GM18507 (cell line): ENCODE measurements at regions not wholly inside any gene's neighbourhood (a gene's known extent, or its start where the extent isn't known, plus 50 kb on each side); places are given as distances from the start of the nearest gene placed in this dataset.

Experiments
- DNase-seq: peaks from one replicate; pipeline ENCODE4 v3.0.0; 2011; ENCODE audit warnings: low read depth; ENCODE audit not compliant: insufficient read length; ENCODE audit errors: extremely low spot score
- FAIRE-seq: peaks from 2 replicates; lab custom pipeline; 2011; peaks lifted over from hg19 to GRCh38; lab: Jason Lieb, UNC

DNA sequence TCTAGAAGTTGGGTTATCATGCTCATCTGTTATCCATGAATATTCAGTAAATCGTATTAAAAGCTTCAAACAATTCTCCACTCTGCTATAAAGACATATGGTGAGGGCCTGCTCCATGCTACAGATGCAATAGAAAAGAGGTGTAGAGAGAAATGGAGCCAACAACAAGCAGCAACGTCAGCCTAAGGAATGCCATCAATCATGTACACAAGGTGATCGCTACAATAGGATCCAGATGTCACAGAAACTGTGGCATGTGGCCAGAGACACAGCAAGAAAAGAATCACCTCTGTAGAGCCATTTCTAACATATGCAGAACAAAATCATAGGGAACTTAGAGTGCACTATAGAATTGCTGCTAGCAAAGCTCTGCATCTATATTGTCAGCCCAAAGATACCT lies 1188.1 kb downstream of the PCDH7 start:
- FAIRE-seq = no peak
- DNase-seq = no peak

DNA sequence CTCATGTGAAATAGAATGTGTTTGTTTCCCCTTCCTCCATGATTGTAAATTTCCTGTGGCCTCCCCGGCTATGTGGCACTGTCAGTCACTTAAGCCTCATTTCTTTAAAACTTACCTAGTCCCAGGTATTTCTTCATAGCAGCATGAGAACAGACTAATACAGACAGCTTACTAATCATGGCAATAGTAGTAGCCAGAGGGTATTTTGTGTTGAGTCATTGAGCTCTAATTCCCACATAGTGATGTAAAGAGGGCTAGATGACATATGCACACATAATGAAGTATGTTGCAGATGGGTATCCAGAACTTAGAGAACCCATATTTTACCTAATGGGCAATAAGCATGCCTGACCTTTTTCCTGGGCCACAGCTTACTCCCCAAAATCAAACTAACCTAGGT lies 1197.2 kb downstream of the PCDH7 start:
- FAIRE-seq (no peak), DNase-seq (no peak)

DNA sequence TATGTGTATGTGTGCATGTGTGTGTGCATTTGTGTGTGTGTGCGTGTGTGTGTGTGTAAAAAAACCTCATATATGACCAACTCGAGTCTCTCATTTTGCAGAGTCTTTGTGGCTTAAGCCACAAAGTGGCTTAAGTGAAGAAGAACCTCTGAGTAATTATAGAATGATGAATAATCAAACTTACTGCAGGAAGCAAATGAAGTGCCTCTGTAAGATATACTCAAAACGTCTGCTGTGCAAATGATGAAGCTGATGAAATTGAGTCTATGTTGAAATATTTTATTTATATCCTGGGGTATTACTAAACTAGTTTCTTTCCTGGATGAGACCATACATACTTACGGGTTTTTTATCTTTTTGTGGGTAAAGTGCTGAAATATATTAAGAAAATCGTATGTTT lies 1198.7 kb downstream of the PCDH7 start:
- DNase-seq (no peak), FAIRE-seq (no peak)

DNA sequence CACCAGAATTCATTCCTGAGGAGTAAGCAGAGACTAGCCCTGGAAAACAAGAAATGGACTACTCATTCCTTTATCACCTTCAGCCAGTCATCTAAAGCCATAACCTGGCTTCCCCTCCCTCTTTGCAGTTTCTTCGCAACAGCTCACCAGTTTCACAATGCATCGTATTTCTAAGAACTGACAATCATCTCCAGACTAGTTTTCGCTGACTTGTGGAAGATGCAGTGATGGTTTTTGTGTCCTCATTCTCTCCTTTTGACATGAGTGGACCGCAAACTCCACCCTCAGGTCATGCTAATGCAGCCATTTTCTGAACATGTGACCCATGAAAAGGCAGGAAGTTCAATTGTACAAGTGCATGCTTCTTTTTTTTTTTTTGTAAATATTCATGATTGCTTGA lies 1203.5 kb downstream of the PCDH7 start:
- FAIRE-seq = no peak
- DNase-seq = no peak

DNA sequence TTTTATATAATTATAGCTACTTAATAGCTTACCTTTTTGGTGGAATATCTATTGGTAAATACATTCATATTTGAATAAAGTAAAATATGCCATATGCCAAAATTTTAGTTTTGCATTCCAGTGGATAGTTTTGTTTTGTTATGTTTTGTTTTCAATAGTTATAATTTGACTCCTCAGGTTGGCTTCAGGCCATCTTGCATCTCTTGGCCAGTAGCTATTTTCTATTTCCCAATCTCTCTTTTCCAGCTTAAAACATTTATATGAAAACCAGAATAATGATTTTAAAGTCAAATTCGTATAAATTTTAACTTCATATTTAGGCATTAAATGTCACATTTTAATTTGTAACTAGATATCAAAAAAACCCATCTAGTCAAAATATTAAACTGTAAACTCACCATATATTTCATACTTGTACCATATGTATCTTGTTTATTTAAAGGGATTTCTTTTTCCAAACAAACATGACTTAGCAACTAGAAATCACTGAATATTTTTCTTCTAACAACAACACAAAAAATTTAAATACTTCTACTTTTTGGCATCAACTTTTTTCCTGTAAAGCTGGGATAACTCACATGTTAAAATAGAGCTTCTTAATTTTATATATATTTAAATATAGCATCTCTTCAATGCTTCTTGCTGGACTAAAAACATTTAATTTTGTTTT lies 1209.6 kb downstream of the PCDH7 start:
- FAIRE-seq (no peak), DNase-seq (no peak)

DNA sequence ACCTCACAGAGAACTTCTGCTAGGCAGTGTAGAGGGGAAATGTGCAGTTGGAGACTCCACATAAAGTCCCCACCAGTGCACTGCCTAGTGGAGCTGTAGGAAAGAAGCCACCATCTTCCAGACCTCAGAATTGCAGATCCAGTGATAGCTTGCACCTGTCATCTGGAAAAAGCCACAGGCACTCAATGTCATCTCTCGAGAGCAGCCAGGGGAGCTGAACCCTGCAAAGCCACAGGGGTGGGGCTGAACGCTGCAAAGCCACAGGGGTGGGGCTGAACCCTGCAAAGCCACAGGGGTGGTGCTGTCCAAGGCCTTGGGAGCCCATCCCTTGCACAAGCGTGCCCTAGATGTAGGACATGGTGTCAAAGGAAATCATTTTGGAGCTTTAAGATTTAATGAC lies 1226.3 kb downstream of the PCDH7 start:
- no peak for FAIRE-seq

DNA sequence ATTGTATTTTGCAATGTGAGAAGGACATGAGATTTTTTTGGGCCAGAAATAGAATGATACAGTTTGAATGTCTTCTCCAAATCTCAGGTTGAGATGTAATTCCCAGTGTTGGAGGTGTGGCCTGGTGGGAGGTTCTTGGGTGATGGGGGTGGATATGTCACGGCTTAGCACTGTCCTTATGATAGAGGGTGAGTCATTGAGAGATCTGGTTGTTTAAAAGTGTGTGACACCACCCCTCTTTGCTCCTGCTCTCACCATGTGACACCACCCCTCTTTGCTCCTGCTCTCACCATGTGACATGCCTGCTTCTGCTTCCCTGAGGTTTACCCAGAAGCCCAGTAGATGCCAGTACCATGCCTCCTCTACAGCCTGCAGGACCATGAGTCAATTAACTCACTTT lies 1226.9 kb downstream of the PCDH7 start:
- DNase-seq = no peak
- no peak for FAIRE-seq

More for the DNA sequence above, 1226.3 kb downstream of the PCDH7 start:
- no peak for DNase-seq

DNA sequence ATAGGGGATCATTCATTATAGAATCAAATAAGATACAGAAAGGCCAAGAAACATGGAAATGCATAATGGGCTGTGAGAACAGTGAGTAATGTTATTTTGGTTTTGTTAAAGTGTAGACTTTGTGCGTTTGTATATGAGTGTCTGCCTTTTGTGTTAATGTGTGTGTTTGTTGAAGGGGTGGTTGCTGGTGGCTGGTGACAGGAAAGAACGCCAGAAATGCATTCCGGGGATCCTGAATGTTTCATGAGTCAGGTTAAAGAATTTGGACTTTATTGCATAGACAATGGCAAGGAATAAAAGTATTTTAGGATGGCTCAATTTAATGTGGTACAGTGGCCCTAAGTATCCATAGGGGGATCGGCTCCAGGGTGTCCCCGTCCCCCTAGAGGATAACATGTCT lies 1228.9 kb downstream of the PCDH7 start:
- FAIRE-seq (no peak), DNase-seq (no peak)

DNA sequence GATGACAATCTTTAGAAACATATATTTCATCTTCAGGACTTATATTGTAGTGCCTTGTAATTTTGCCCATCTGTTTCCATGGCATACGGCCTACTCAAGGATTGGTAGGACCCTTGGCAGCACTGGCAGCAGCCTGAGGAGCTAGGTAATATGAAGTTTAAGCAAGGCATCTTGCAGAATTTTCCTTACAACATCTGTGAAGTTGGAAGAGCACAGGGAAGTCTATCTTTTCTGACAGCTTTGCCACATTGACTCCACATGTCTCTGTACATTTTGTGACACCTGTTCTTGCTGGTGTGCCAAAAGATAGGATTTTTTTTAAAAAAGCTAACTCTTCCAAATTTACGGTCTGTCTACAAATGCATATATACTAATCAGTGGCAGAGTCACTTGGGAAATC lies 1235.2 kb downstream of the PCDH7 start:
- no peak for FAIRE-seq

DNA sequence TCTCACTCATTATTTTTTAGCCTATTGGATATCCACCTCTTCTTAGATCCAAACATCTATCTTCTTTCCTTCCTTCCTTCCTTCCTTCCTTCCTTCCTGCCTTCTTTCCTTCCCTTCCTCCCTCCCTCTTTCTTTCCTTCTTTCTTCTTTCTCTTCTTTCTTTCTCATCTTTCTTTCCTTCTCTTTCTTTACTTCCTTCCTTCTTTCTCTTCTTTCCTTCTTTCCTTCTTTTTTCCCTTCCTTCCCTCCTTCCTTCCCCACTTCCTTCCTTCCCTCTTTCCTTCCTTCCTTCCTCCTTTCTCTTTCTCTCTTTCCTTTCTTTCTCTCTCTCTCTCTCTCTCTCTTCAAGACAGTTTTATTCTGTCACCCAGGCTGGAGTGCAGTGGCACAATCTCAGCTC lies 1239.8 kb downstream of the PCDH7 start:
- no peak for DNase-seq
- no peak for FAIRE-seq

More for the DNA sequence above, 1235.2 kb downstream of the PCDH7 start:
- no peak for DNase-seq

DNA sequence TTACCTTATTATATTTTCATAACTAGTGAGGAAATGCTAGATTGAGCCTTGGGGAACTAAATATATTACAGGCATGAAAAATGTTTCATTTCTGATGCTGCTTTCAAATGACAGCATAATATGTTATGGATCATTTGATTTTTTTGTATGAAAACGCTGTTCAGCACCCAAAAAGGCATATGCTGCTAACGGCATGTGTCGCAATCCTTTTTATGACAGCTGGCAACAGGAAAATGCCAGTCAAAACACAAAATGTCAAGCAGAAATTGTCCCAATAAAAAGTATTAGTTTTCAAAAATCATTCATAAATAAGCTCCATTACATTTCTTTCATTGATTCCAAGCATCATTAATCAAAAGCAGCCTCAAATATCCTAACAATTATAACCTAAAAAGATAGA lies 1244.5 kb downstream of the PCDH7 start:
- DNase-seq (no peak), FAIRE-seq (no peak)

DNA sequence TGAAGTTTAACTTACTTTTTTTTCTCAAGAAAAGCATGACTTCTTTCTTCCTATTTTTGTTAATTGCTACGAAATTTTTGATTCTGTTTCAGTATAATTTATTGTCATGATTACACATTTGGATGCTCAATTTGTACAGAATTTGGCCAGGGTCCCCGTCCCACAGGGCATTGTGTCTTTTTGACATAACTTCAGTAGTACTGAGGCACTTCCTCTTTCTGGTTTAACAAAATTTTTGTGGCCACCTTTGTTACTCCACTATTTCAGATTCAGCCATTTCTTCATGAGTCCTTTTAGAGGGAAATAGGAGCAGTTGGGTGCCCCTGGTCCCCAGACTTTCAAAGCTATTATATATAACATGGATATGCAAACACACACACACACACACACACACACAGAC lies 1248.7 kb downstream of the PCDH7 start:
- no peak for FAIRE-seq
- no peak for DNase-seq

DNA sequence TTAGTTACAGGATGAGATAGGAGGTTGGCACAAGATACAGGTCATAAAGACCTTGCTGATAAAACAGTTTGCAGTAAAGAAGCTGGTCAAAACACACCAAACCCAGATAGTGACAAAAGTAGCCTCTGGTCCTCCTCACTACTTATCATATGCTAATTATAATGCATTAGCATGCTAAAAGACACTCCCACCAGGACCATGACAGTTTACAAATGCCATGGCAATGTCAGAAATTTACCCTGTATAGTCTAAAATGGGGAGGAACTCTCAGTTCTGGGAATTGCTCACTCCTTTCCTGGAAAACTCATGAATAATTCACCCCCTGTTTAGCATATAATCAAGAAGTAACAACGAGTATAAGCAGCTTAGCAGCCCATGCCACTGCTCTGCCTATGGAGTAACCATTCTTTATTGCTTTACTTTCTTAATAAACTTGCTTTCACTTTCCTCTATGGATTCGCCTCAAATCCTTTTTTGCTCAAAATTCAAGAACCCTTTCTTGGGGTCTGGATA lies 1254.4 kb downstream of the PCDH7 start:
- DNase-seq (no peak), FAIRE-seq (no peak)

DNA sequence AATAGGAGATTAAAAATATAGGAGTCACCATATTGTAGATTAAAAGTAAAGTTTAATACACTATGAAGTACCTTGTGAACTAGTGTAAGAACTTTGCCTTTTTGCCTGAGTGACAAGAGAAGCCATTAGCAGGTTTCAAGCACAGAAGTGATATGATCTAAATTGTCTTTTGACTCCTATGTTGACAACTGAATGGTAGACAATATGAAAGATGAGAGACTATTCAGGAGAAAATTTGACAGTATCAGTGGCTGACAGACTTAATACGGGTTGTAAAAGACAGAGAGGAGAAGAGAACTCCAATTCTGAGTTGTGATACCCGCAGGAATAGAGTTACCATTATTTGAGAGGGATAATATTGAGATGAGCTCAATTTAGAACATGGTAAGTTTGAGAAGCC lies 1259.8 kb downstream of the PCDH7 start:
- FAIRE-seq = no peak
- DNase-seq = no peak

DNA sequence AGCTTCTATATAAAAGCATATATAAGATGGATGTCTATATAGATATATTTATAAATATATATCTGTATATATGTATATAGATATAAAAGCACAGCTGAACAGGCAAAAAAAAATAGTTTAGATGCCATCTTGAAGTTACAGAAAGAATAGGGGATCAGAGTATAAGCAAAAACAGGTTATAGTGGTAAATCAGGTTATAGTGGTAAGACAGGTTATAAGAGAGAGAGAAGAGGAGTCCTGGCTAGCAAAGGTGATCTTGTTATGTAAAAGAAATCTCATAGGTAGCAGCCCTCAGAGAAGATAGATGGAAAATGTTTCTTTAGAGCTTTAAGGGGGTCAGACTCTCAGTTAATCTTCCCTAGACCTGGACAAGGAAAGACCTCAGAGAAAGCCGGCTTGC lies 1263.1 kb downstream of the PCDH7 start:
- DNase-seq = no peak
- FAIRE-seq = no peak

DNA sequence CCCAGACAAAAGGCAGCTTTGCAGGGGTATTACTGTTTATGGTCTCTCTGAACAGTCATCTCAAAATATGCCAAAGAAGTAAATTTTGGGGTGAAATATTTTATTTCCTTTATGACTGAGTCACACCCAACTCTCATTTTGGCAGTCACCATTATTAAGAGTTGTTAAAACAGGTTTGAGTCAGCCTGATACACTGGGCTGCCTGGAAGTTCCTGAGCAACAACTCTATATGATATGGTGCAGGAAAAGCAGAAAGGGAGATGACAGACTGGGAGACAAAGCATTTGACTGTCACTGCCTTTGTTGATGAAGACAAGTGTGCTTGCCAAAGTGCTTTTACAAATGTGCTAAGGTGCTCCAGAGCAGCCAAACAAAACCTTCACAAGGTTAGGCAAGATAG lies 1263.5 kb downstream of the PCDH7 start:
- no peak for FAIRE-seq
- no peak for DNase-seq

DNA sequence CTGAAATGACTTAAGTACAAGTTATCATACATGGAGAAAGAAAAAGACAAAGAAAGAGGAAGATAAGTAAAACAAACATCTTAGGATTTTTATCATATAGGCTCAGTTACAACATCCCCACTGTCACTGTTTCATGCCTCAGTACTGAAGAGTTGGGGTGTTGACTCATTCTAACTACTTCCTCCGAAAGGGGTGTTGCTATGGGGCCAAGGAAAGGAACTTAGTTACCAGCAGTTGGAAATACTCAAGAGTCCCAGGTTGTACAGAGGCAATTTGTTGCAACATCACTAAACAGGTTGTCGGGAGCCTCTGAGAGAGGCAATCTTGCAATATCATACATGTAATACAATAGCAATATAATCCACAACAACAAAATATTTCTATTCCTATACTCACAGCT lies 1264.7 kb downstream of the PCDH7 start:
- FAIRE-seq (no peak), DNase-seq (no peak)

DNA sequence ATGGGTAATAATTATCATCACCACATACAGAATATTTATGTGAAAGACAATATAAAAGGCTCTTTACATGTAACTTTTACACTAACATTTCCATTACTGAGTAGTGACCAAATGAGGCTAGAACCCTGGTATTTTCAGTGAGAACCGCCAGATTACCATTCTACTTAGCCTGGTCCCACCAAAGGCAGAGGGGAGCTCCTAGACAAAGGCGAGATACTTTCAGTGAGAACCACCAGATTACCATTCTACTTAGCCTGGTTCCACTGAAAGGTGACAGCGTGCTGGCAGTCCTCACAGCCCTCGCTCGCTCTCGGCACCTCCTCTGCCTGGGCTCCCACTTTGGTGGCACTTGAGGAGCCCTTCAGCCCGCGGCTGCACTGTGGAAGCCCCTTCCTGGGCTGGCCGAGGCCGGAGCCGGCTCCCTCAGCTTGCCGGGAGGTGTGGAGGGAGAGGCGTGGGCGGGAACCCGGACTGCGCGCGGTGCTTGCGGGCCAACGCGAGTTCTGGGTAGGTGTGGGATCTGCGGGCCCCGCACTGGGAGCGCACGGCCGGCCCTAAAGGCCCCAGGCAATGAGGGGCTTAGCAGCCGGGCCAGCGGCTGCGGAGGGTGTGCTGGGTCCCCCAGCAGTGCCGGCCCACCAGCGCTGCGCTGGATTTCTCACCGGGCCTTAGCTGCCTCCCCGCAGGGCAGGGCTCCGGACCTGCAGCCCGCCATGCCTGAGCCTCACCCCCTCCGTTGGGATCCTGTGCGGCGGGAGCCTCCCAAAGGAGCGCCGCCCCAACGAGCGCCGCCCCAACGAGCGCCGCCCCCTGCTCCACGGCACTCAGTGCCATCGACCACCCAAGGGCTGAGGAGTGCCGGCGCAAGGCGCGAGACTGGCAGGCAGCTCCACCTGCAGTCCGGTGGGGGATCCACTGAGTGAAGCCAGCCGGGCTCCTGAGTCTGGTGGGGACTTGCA lies 1276.1 kb downstream of the PCDH7 start:
- DNase-seq (no peak), FAIRE-seq (no peak)

DNA sequence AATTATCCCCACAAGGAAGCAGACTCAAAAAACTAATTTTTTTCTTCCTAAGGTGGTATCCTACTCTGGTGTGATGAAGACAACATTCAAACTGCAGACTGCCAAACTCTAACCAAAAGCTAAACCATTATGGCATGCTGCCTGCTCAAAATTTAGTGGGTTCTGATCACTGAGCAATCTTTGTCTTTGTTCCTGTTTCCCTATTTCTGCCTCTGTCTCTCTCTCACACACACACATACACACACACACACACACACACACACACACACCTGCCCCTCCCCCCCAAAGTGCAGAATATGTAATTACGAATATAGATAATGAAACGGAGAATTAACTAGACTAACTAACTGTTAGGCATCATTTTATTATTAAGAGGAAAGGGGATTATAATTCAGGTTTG lies 1278.6 kb downstream of the PCDH7 start:
- DNase-seq (no peak), FAIRE-seq (no peak)

DNA sequence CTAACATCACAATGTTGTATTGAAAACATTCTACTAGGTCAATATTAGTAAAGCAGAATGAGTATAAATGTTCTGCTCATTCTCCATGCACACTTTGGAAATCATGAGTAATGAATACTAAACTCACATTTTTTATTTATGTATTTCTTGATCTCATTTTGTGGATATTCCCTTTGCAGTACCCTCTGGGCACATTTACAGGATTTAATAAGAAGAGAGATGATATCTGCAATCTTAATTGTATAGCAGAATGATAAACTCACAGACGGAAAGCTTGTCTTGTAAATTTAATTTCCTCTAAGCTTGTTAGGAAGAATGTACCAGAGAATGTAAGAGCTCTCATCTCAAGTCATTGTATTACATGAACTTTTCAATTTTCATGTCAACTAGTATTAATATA lies 1279.7 kb downstream of the PCDH7 start:
- no peak for FAIRE-seq

More for the DNA sequence above, 1279.7 kb downstream of the PCDH7 start:
- DNase-seq = no peak
